ENCODE measurements at regions not wholly inside any gene's neighbourhood (a gene's known extent, or its start where the extent isn't known, plus 50 kb on each side); places are given as distances from the start of the nearest gene placed in this dataset.
A peak's percentile ranks its signal among the peaks of the same experiment; 100 is the strongest.

- ChIA-PET POLR2A (no interaction called here), CTCF (interaction anchor here (0.7 to 4.8 kb wide), 54 partner anchors 9 to 372 kb away, joined by 3 to 48 read pairs (median 6); partner anchors contain the start of gene NSFL1C)
- no TSS peak for BruUV-seq (replicated peaks)
- no peak overlapping the region for H2AFZ ChIP-seq (ENCODE audit: low read depth, low read length)
- dilution Hi-C loops (cut with MboI; ENCODE audit: extremely low pct_ligation_motif_present, low sequenced_read_pairs), result no loop called here
- FAIRE-seq (no peak), DNase-seq (ENCODE audit: low read depth, low spot score) (no peak)
- H4K20me1 ChIP-seq (replicated peaks; ENCODE audit: control insufficient read depth, extremely low read depth, insufficient read depth, low read length), result no peaks in the 10 kb centered on the region
- no peak overlapping the region for H3K4me3 ChIP-seq (replicated peaks in 1 of 3; ENCODE audit: insufficient read depth in 1 of 3, low read depth in 1 of 3, low read length in 3 of 3)
- H3K79me2 ChIP-seq (ENCODE audit: control insufficient read depth, insufficient read depth, low read length), result no peaks in the 10 kb centered on the region
- H3K27me3 ChIP-seq (ENCODE audit: control insufficient read depth in 2 of 2, insufficient read depth in 2 of 2, low read length in 2 of 2), result peaks cover 3 to 5% of the 10 kb centered on the region in 2 experiments
- no peak overlapping the region for H3K27ac ChIP-seq (ENCODE audit: insufficient read depth, low read depth, low read length)
- H3K4me1 ChIP-seq (ENCODE audit: control insufficient read depth, extremely low read depth, insufficient read depth, low read length), result peaks cover 13% of the 10 kb centered on the region
- H3K9me1 ChIP-seq (replicated peaks; ENCODE audit: control insufficient read depth, extremely low read depth, insufficient read depth, low read length), result no peaks in the 10 kb centered on the region
- TF ChIP-seq GATA2 (IDR thresholded peaks at IDR 0.05; ENCODE audit: insufficient read depth, insufficient read length, low read depth, low read length) (no peak), EZH2 (IDR thresholded peaks at IDR 0.05; ENCODE audit: borderline replicate concordance, low read depth, low read length, severe bottlenecking) (peak; percentile 27), MAX (IDR thresholded peaks at IDR 0.05; ENCODE audit: insufficient read depth, insufficient read length) (no peak), POLR2A (IDR thresholded peaks at IDR 0.05; ENCODE audit: low read depth, low read length) (no peak), FOS (IDR thresholded peaks at IDR 0.05; ENCODE audit: borderline replicate concordance, insufficient read depth, low read length) (no peak), POLR2AphosphoS5 (IDR thresholded peaks at IDR 0.05; ENCODE audit: insufficient read depth, low read depth, low read length) (no peak)
- TF ChIP-seq, protein P1, sequence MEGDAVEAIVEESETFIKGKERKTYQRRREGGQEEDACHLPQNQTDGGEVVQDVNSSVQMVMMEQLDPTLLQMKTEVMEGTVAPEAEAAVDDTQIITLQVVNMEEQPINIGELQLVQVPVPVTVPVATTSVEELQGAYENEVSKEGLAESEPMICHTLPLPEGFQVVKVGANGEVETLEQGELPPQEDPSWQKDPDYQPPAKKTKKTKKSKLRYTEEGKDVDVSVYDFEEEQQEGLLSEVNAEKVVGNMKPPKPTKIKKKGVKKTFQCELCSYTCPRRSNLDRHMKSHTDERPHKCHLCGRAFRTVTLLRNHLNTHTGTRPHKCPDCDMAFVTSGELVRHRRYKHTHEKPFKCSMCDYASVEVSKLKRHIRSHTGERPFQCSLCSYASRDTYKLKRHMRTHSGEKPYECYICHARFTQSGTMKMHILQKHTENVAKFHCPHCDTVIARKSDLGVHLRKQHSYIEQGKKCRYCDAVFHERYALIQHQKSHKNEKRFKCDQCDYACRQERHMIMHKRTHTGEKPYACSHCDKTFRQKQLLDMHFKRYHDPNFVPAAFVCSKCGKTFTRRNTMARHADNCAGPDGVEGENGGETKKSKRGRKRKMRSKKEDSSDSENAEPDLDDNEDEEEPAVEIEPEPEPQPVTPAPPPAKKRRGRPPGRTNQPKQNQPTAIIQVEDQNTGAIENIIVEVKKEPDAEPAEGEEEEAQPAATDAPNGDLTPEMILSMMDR (IDR thresholded peaks at IDR 0.05; ENCODE audit: extremely low read depth in 1 of 2, insufficient read depth in 1 of 2, low read depth in 1 of 2, low read length in 2 of 2), result no peak
- H3K9ac ChIP-seq (replicated peaks; ENCODE audit: extremely low read depth, insufficient read depth, low read length), result no peak overlapping the region
- intact Hi-C loops (cut with micrococcal nuclease), result loop anchor here (5.0 kb wide), 1 partner anchor 301 kb away; the partner anchor contains the start of gene STK35
- no peak overlapping the region for H3K4me2 ChIP-seq (ENCODE audit: insufficient read depth, low read length)
- H3K36me3 ChIP-seq (ENCODE audit: control insufficient read depth in 2 of 2, extremely low read depth in 1 of 2, insufficient read depth in 2 of 2, low read length in 2 of 2), result no peaks in the 10 kb centered on the region
- no peaks in the 10 kb centered on the region for H3K9me3 ChIP-seq (replicated peaks; ENCODE audit: control insufficient read depth, insufficient read depth, low read length)
These were observed 93.8 kb upstream of the SIRPA start for GRCh38 chr20:1801225-1801928.

All from endothelial cell of umbilical vein (primary cell).